Neural cell (in vitro differentiated cells): ENCODE measurements at regions not wholly inside any gene's neighbourhood (a gene's known extent, or its start where the extent isn't known, plus 50 kb on each side); places are given as distances from the start of the nearest gene placed in this dataset.

Experiments
- H2AFZ ChIP-seq: fragments of 200-600, 300-800 bp; sonication (generic), shearing (Covaris generic); 2 replicates; pipeline ENCODE4 v1.6.0; 2014; ENCODE audit warnings: low read depth, mild to moderate bottlenecking, antibody characterized with exemption, low read length, moderate library complexity
- H3F3A ChIP-seq: fragments of 200-600 bp; shearing (Covaris generic); 2 replicates; pipeline ENCODE4 v1.6.1; 2016; ENCODE audit warnings: mild to moderate bottlenecking, moderate library complexity, mixed read lengths, antibody characterized with exemption, low read length; ENCODE audit not compliant: insufficient read depth, poor library complexity, severe bottlenecking
- H3K27ac ChIP-seq: fragments of 200-600, 300-800 bp; sonication (generic), shearing (Covaris generic); 2 replicates; pipeline ENCODE4 v1.5.1; 2014; ENCODE audit warnings: mild to moderate bottlenecking, low read length, moderate library complexity
- H3K27me3 ChIP-seq: fragments of 300-800, 200-600 bp; sonication (generic), shearing (Covaris generic); 2 replicates; pipeline ENCODE4 v1.6.0; 2014; ENCODE audit warnings: mild to moderate bottlenecking, low read depth, low read length, moderate library complexity; ENCODE audit not compliant: insufficient read depth
- H3K36me3 ChIP-seq: fragments of 300-800, 200-600 bp; sonication (generic), shearing (Covaris generic); 2 replicates; pipeline ENCODE4 v1.5.1; 2014; ENCODE audit warnings: mild to moderate bottlenecking, antibody characterized with exemption, low read length, moderate library complexity; ENCODE audit not compliant: insufficient read depth
- H3K4me2 ChIP-seq: fragments of 300-800, 200-600 bp; sonication (generic), shearing (Covaris generic); 2 replicates; pipeline ENCODE4 v1.6.0; 2014; ENCODE audit warnings: mild to moderate bottlenecking, low read length
- H3K4me3 ChIP-seq: fragments of 300-800, 200-600 bp; sonication (generic), shearing (Covaris generic); 2 replicates; pipeline ENCODE4 v1.5.1; 2014; ENCODE audit warnings: mild to moderate bottlenecking, low read length, moderate library complexity
- H3K79me2 ChIP-seq: fragments of 200-600 bp; shearing (Covaris generic); replicated peaks from 2 replicates; pipeline ENCODE4 v1.6.0; 2014; ENCODE audit warnings: mild to moderate bottlenecking, low read length, moderate library complexity; ENCODE audit not compliant: insufficient read depth
- H3K9ac ChIP-seq: fragments of 300-800, 200-600 bp; sonication (generic), shearing (Covaris generic); 2 replicates; pipeline ENCODE4 v1.6.1; 2016; ENCODE audit warnings: mild to moderate bottlenecking, low read length, mixed read lengths
- H3K9me2 ChIP-seq: fragments of 200-600 bp; shearing (Covaris generic); 2 replicates; pipeline ENCODE4 v1.6.1; 2016; ENCODE audit warnings: mild to moderate bottlenecking, low read length, mixed read lengths; ENCODE audit not compliant: insufficient read depth
- H3K9me3 ChIP-seq: fragments of 200-600, 300-800 bp; sonication (generic), shearing (Covaris generic); 2 replicates; pipeline ENCODE4 v1.6.1; 2016; ENCODE audit warnings: mild to moderate bottlenecking, mixed run types, low read length, moderate library complexity, mixed read lengths
- H4K20me1 ChIP-seq: fragments of 200-600 bp; shearing (Covaris generic); 2 replicates; pipeline ENCODE4 v1.6.1; 2016; ENCODE audit warnings: mild to moderate bottlenecking, mixed run types; ENCODE audit not compliant: insufficient read depth
- CTCF ChIP-seq: fragments of 450-650 bp; IDR thresholded peaks from 2 replicates; pipeline ENCODE4 v1.5.1; 2014; ENCODE audit warnings: antibody characterized with exemption, mild to moderate bottlenecking, moderate library complexity; ENCODE audit not compliant: poor library complexity, severe bottlenecking
- EP300 ChIP-seq: fragments of 450-650 bp; conservative IDR thresholded peaks from 2 replicates; pipeline ENCODE4 v1.6.1; 2014; ENCODE audit warnings: antibody characterized with exemption, mild to moderate bottlenecking, moderate library complexity; ENCODE audit not compliant: poor library complexity, severe bottlenecking
- EZH2 ChIP-seq: fragments of 200-600, 300-800 bp; shearing (Covaris generic), sonication (generic); IDR thresholded peaks from 2 replicates; pipeline ENCODE4 v1.6.1; 2014; ENCODE audit warnings: antibody characterized with exemption, low read length, borderline replicate concordance, mild to moderate bottlenecking; ENCODE audit not compliant: insufficient read depth, poor library complexity, severe bottlenecking
- MXI1 ChIP-seq: fragments of 450-650 bp; conservative IDR thresholded peaks from 2 replicates; pipeline ENCODE4 v1.6.1; 2014; ENCODE audit warnings: antibody characterized with exemption, mild to moderate bottlenecking; ENCODE audit not compliant: poor library complexity, severe bottlenecking
- POLR2AphosphoS5 ChIP-seq: IDR thresholded peaks from 2 replicates; pipeline ENCODE4 v1.6.1; 2012
- RAD21 ChIP-seq: fragments of 450-650 bp; conservative IDR thresholded peaks from 2 replicates; pipeline ENCODE4 v1.6.1; 2014; ENCODE audit warnings: antibody characterized with exemption, mild to moderate bottlenecking, moderate library complexity
- REST ChIP-seq: IDR thresholded peaks from 2 replicates; pipeline ENCODE4 v1.6.1; 2012; ENCODE audit warnings: borderline replicate concordance
- SMC3 ChIP-seq: fragments of 450-650 bp; conservative IDR thresholded peaks from 2 replicates; pipeline ENCODE4 v1.6.1; 2014; ENCODE audit warnings: antibody characterized with exemption, mild to moderate bottlenecking, moderate library complexity; ENCODE audit not compliant: poor library complexity
- TAF1 ChIP-seq: IDR thresholded peaks from 2 replicates; pipeline ENCODE4 v1.6.1; 2012; ENCODE audit warnings: low read depth

- no peak overlapping the region for H3K27ac ChIP-seq
- H3K4me2 ChIP-seq = no peak overlapping the region
- no peaks in the 10 kb centered on the region for H3K9me2 ChIP-seq
- H3F3A ChIP-seq = no peaks in the 10 kb centered on the region
- no peaks in the 10 kb centered on the region for H3K79me2 ChIP-seq
- no peaks in the 10 kb centered on the region for H3K27me3 ChIP-seq
- no peaks in the 10 kb centered on the region for H3K9me3 ChIP-seq
- H3K4me3 ChIP-seq = no peak overlapping the region
- no peaks in the 10 kb centered on the region for H4K20me1 ChIP-seq
- H3K36me3 ChIP-seq = no peaks in the 10 kb centered on the region
- TF ChIP-seq SMC3 (no peak), EP300 (no peak), EZH2 (no peak), POLR2AphosphoS5 (no peak), RAD21 (no peak), CTCF (no peak), REST (no peak), TAF1 (no peak), MXI1 (no peak)
- no peak overlapping the region for H2AFZ ChIP-seq
- no peak overlapping the region for H3K9ac ChIP-seq
Measured at GRCh38 chr5:14038341-14038959, 94.0 kb upstream of the DNAH5 start.

GRCh38 chr5:14036947-14037346 lies 92.5 kb upstream of the DNAH5 start:
- no peak for TF ChIP-seq SMC3
- TF ChIP-seq POLR2AphosphoS5 = no peak
- TF ChIP-seq CTCF = no peak
- no peak for TF ChIP-seq REST
- TF ChIP-seq MXI1 = no peak
- no peak for TF ChIP-seq RAD21
- TF ChIP-seq TAF1 = no peak
- no peak for TF ChIP-seq EP300
- TF ChIP-seq EZH2 = no peak
- no peaks in the 10 kb centered on the region for H3K9me3 ChIP-seq
- H3K9ac ChIP-seq = no peak overlapping the region
- no peaks in the 10 kb centered on the region for H3K79me2 ChIP-seq
- H3K36me3 ChIP-seq = no peaks in the 10 kb centered on the region
- H3K27me3 ChIP-seq = no peaks in the 10 kb centered on the region
- H3K9me2 ChIP-seq = no peaks in the 10 kb centered on the region
- no peak overlapping the region for H2AFZ ChIP-seq
- H3K4me2 ChIP-seq = no peak overlapping the region
- H3K4me3 ChIP-seq = no peak overlapping the region
- H3F3A ChIP-seq = no peaks in the 10 kb centered on the region
- no peaks in the 10 kb centered on the region for H4K20me1 ChIP-seq
- no peak overlapping the region for H3K27ac ChIP-seq
